WTC11 (cell line): ENCODE measurements at regions not wholly inside any gene's neighbourhood (a gene's known extent, or its start where the extent isn't known, plus 50 kb on each side); places are given as distances from the start of the nearest gene placed in this dataset.

ENCODE experiments used
- ATF2 ChIP-seq: sonication (generic); formaldehyde crosslinking; IDR thresholded peaks from 2 replicates; pipeline ENCODE4 v1.8.1; 2022; ENCODE audit warnings: low read depth, missing genetic modification reagents, borderline replicate concordance
- CTCF ChIP-seq: fragments of 200-600 bp; IDR thresholded peaks from 2 replicates; pipeline ENCODE4 v1.8.0; 2022; ENCODE audit warnings: antibody characterized with exemption
- E2F1 ChIP-seq: sonication (generic); formaldehyde crosslinking; IDR thresholded peaks from 2 replicates; pipeline ENCODE4 v1.8.0; 2022; ENCODE audit warnings: mild to moderate bottlenecking, missing genetic modification reagents
- ESRRA ChIP-seq: sonication (generic); formaldehyde crosslinking; IDR thresholded peaks from 2 replicates; pipeline ENCODE4 v1.8.1; 2022; ENCODE audit warnings: mild to moderate bottlenecking, missing genetic modification reagents, borderline replicate concordance
- FOXP4 ChIP-seq: sonication (generic); formaldehyde crosslinking; IDR thresholded peaks from 2 replicates; pipeline ENCODE4 v1.8.0; 2022; ENCODE audit warnings: mild to moderate bottlenecking, missing genetic modification reagents
- NR1H2 ChIP-seq: sonication (generic); formaldehyde crosslinking; IDR thresholded peaks from 2 replicates; pipeline ENCODE4 v1.9.0; 2021; ENCODE audit warnings: mild to moderate bottlenecking, moderate library complexity, missing genetic modification reagents
- USF1 ChIP-seq: sonication (generic); formaldehyde crosslinking; IDR thresholded peaks from 2 replicates; pipeline ENCODE4 v1.8.0; 2022; ENCODE audit warnings: mild to moderate bottlenecking, missing genetic modification reagents
- USF2 ChIP-seq: sonication (generic); formaldehyde crosslinking; IDR thresholded peaks from 2 replicates; pipeline ENCODE4 v1.8.1; 2023; ENCODE audit warnings: mild to moderate bottlenecking, missing genetic modification reagents, moderate library complexity
- ZBTB43 ChIP-seq: sonication (generic); formaldehyde crosslinking; IDR thresholded peaks from 2 replicates; pipeline ENCODE4 v1.8.1; 2023; ENCODE audit warnings: mild to moderate bottlenecking, missing genetic modification reagents
- ZNF263 ChIP-seq: sonication (generic); formaldehyde crosslinking; IDR thresholded peaks from 2 replicates; pipeline ENCODE4 v1.8.1; 2022; ENCODE audit warnings: low read depth, mild to moderate bottlenecking, moderate library complexity, missing genetic modification reagents
- ZNF396 ChIP-seq: fragments of 250-450 bp; sonication (Bioruptor Pico); IDR thresholded peaks from 2 replicates; pipeline ENCODE4 v1.8.0; 2021; ENCODE audit warnings: mild to moderate bottlenecking, moderate library complexity, borderline replicate concordance

- TF ChIP-seq ZBTB43 (CRISPR knock-in tag) (no peak), ATF2 (no peak), NR1H2 (CRISPR knock-in tag) (no peak), ZNF396 (no peak), USF1 (no peak), CTCF (no peak), ESRRA (CRISPR knock-in tag) (no peak), E2F1 (CRISPR knock-in tag) (no peak), FOXP4 (no peak), ZNF263 (no peak), USF2 (CRISPR knock-in tag) (no peak)
Measured at GRCh38 chr22:19593991-19594569, 69.9 kb upstream of the CLDN5 start.
